CD4-positive, alpha-beta T cell treated with Interferon gamma for 1 hour (primary cell): ENCODE measurements at regions not wholly inside any gene's neighbourhood (a gene's known extent, or its start where the extent isn't known, plus 50 kb on each side); places are given as distances from the start of the nearest gene placed in this dataset.

ENCODE experiments used
- DNase-seq: peaks from one replicate; pipeline ENCODE4 v3.0.0-alpha.2; 2020

DNA sequence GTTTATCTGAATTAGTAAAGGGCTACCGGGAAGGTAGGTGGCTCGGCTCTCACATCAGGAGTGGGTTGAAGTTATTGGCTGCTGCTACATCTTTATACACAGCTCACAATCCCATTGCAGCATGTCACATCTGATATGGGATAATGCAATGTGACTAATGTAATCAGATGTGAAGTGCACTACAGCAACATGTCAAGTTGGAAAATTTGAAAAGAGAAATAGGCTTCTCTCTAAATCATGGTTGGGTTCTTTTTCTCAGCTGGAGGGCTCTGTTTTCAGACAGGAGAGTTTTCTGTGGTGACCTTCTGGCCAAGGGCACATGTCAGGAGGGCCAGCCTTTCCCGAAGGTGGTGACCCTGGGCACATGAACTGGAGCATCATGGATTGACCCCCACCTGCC, 337.5 kb downstream of the HRH4 start:
- no peak for DNase-seq

GRCh38 chr18:24799176-24799575, 338.7 kb downstream of the HRH4 start:
- DNase-seq, result no peak

DNA sequence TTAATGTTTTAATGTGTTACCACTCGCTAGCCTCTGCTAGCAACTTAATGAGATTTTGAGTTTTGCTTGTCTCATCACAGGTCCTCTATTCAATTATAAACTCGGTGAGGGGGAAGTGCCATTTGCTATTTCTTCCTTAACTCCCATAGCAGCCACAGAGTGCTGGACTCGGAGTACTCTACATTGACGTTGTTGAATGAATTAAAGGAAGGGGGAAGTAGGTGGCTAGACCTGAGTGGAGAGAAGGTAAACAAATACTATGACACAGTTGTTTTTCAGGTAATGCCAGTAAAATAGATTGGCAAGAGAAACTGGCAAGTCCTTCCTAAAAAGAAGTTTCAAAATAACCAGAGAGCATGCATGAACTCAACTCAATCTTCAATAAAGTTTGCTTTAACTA, 339.3 kb downstream of the HRH4 start:
- no peak for DNase-seq

DNA sequence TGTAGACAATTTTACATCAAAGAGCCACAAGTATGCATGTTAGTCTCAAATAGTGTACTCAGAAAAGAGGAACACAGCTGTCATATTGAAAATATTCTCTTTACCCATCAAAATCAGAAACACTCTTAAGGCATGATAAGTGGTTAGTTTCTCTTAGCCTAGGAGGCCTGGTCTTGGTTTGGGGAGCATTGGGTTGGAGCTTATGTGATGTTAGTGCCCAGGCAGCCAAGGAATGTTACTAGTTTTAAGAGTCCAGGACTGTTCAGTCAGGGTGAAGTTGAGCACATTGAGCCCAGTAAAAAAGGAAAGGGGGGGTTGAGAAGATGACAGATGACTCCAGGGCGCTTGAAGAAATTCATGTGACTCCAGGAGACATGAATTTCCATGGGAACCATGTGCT, 340.6 kb downstream of the HRH4 start:
- no peak for DNase-seq

DNA sequence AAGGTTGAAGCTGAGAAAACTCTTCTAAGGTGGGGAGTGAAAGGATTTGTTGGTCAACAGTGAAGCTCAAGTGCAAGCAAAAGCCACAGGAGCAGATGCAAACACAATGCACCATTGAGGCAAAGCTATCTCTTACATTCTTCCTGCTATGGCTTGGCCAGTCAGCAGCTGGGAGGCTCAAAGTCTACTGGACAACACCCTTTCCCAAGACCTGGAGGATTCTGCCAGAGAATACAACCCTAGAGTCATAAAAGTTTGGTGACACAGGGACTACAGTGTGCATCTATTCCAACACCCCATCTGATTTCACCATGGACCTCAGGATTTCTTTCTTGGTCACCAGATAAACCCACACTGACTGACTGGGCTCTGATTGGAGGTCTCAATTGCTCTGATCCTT, 342.0 kb downstream of the HRH4 start:
- no peak for DNase-seq

- no peak for DNase-seq
These were observed 344.7 kb downstream of the HRH4 start for GRCh38 chr18:24805156-24805555.

GRCh38 chr18:24809173-24809950, 348.9 kb downstream of the HRH4 start:
- DNase-seq, result no peak

GRCh38 chr18:24810561-24811305, 350.3 kb downstream of the HRH4 start:
- DNase-seq, result no peak

DNA sequence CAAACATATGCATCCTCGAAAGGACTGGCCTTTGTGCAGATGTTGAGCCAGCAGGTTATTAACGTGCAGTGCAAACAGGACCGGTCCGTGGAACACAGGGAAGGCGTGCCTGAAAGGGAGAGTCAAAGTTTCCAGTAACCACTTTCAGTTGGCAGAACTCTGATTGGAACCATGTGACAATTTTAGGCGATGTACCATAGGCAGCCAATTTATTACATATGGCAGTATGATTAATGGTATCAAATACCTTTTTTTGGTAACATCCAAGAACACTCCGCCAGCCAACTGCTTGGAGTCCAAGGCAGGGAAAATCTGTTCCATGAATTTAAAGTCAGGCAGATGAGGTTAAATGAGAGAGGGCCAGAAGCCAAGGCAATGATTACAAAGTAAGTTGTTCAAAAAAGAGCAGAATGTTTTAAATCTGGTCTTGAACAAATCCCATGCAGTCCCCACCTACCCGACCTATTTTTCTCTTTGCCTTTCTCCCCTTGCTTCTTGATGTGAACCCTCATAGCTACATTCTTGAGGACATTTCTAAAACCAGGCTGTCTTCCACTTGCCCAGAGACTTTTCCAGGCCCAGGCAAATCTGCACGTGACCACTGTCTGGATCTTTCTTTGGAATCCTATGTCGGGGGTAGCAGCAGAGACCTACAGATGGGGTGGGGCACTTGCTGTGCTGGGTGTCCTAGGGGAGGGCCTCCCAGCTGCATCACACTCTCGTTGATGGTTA, 351.7 kb downstream of the HRH4 start:
- DNase-seq, result no peak

GRCh38 chr18:24814521-24814920, 354.1 kb downstream of the HRH4 start:
- DNase-seq, result no peak

DNA sequence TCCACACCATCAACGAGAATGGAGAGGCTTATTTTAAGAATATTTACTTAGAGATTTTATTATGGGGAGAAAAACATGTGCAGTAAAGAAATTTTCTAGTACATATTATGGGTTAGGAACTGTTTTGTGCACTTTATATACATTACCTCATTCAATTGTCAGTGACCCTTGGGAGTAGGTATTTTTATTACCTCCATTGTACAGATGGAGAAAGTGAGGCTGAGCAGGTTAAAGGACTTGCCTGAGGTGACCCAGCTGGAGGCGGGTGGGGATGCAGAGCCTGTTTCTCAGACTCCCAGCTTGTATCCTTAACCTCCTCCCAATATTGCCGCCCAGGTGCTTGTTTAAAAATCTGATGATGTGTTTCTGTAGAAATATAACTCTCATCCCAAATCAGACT, 356.7 kb downstream of the HRH4 start:
- no peak for DNase-seq

- no peak for DNase-seq
These were observed 357.3 kb downstream of the HRH4 start for GRCh38 chr18:24817587-24818371.

DNA sequence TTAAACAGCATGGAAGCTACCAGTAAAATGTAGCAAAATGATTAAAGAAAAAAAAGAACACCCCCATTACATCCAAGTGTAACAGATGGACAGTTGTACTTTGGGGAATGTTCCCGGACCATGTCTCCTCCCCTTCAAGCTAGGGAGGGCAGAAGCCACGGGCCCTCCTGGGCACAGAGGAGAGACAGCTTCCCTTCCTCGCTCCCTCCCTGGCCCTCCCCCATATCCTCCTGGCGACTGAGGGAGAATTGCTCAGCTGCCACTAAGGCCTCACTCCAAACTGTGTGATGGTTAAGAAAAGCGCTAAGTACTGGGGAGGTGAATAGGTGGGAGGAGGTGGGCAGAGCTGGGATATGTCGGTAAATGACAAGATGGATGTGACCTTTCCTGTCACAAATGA, 358.0 kb downstream of the HRH4 start:
- no peak for DNase-seq

DNA sequence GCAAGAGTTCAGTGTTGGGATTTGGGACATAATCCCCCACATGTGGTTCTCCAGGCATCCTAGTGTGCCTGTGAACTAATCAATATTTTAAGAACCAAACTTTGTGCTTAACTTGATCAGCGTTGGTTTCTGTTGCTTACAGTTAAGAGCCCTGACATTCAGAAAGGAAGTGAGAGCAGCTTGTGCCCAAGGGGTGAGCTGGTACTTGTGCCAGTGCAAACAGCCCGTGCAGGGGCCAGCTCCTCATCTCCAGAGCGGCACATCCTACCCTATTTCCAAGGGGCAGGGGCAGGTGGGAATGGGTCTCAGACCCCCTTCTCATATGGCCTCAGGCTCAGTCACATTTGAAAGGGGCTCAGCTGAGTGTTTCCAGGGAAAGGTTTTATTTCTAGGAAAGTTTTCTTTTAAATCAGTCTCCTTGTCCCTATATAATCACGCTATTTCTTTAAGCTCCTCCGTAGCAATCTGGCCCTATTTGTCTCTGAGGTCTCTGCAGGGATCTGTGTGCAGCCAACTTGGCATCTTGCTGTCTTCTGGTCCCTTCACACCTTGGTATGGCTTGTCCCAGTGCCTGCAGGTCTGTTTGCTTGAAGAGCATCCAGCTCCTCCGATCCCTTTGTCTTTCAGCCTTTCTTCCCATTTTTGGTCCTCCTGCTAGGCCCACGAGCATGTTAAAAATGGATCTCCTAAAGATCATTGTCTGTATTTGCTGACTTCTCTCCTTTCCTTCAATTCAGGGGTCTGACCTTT, 358.9 kb downstream of the HRH4 start:
- DNase-seq, result no peak

DNA sequence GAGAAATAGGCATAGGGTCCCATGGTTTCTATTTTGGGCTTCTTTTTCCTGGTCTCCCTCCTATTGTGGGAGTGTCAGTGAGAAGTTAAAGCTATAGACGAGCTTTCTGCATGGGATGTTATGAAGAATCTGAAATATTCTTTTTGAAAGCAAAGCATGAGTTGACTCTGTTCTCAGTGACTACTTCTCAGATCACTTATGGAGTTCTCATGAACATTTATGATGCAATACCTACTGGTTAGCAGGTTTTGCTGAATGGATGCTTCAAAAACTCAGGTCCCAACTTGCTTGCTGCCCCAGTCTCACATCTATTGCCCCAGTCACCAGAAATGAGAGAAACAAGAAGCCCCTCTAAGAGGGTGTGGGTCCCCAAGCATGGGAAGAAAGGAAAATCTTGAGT, 365.0 kb downstream of the HRH4 start:
- DNase-seq, result no peak

- DNase-seq, result no peak
These were observed 366.2 kb downstream of the HRH4 start for GRCh38 chr18:24826605-24827004.

DNA sequence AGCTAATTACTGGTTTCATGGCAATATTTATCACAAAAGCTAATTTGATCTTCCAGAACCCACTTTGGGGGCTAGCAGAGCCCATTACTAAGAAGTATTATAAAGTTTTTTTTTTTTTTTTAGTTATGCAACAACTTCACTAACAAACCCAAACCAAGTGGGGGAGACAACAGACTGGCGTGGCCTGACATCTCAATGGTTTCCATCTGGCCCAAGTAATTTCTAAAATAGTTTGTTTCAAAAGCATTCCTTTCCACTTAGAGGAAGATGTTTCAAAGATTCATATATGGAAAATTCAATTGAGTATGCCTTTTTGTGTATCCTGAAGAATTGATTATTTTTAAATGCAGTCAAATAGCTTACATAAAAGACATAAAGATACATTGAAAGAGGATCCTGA, 367.1 kb downstream of the HRH4 start:
- no peak for DNase-seq

DNA sequence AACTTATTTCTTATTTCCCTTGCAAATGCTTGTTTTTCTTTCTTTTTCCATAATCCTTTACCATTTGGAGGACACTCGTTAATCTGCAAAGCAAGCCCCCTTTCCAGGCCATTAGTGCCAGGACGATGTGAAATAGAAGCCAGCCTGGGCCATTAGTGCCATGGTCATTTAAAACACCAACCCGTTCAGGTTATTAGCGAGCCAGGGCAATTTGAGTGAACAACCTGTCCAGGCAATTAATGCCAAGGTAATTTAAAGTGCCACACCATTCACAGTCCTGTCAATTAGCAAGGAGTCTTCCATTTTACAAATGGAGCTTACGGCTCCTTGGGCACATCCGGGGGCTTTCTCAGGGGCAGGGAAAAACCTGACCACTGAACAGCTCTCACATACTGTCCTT, 370.6 kb downstream of the HRH4 start:
- DNase-seq, result no peak

- DNase-seq, result no peak
These were observed 371.6 kb downstream of the HRH4 start for GRCh38 chr18:24831871-24832665.

- DNase-seq, result no peak
These were observed 375.3 kb downstream of the HRH4 start for GRCh38 chr18:24835751-24836150.

- DNase-seq, result no peak
These were observed 376.6 kb downstream of the HRH4 start for GRCh38 chr18:24837066-24837465.
